AG09319 (cell line): ENCODE measurements at regions not wholly inside any gene's neighbourhood (a gene's known extent, or its start where the extent isn't known, plus 50 kb on each side); places are given as distances from the start of the nearest gene placed in this dataset.
A peak's percentile ranks its signal among the peaks of the same experiment; 100 is the strongest.

Source experiments
- DNase-seq: peaks from one replicate; pipeline ENCODE4 v3.0.0-alpha.2; 2010; ENCODE audit warnings: low read depth; ENCODE audit errors: extremely low read depth
- TF ChIP-seq, protein P1 (sequence below): IDR thresholded peaks from 2 replicates; pipeline ENCODE4 v1.5.1; 2011; ENCODE audit warnings: low read depth, mild to moderate bottlenecking, inconsistent platforms, low read length, moderate library complexity

- TF ChIP-seq, protein P1, sequence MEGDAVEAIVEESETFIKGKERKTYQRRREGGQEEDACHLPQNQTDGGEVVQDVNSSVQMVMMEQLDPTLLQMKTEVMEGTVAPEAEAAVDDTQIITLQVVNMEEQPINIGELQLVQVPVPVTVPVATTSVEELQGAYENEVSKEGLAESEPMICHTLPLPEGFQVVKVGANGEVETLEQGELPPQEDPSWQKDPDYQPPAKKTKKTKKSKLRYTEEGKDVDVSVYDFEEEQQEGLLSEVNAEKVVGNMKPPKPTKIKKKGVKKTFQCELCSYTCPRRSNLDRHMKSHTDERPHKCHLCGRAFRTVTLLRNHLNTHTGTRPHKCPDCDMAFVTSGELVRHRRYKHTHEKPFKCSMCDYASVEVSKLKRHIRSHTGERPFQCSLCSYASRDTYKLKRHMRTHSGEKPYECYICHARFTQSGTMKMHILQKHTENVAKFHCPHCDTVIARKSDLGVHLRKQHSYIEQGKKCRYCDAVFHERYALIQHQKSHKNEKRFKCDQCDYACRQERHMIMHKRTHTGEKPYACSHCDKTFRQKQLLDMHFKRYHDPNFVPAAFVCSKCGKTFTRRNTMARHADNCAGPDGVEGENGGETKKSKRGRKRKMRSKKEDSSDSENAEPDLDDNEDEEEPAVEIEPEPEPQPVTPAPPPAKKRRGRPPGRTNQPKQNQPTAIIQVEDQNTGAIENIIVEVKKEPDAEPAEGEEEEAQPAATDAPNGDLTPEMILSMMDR: no peak
- no peak for DNase-seq
Observed at GRCh38 chr12:115357681-115358080, 673.7 kb upstream of the TBX3 start.

- no peak for DNase-seq
- TF ChIP-seq, protein P1: no peak
Observed at GRCh38 chr12:115355301-115355700, 671.3 kb upstream of the TBX3 start.

DNA sequence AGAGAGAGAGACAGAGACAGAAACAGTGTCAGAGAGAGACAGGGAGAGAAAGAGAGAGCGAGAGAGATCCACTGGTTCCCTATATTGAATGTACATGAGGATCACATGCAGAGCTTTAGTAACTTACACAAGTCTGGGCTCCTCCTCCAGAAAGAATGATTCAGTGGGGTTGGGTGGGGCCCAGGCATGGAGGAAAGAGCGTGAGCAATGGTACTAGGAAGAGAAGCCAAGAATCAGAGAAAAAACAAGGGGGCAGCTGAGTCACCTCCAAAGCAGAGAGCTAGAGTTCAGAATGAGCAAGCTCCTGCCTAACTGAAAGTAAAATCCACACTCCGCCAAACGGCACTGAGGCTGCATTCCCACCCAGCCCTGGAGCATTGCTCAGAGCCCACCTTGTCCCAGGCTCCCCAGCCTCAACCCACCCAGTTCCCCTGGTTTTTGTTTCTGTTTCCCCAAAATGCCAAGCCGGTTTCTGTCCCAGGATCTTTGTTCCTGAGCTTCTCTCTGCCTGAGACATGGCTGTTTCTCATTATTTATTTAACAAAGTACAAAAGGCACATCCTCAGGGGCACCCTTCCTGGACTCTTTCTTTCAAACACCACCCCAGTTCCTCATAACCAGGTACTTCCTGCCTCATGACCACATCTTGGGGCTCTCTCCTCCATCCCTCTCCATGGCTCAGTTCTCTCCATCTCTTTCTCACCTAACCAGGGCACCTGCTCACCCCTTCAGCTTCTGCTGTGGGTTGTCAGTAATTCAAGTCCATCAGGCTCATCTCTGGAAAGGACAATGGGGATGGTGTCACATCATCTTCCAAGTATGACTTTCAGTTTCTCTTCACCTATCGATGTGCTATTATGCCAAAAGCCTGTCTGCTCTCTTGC, 670.3 kb upstream of the TBX3 start:
- peak; percentile 90 for DNase-seq
- TF ChIP-seq, protein P1: no peak

- TF ChIP-seq, protein P1: no peak
Observed at GRCh38 chr12:115353467-115353866, 669.5 kb upstream of the TBX3 start.

GRCh38 chr12:115351514-115352077, 667.6 kb upstream of the TBX3 start:
- peak; percentile 34 for DNase-seq
- TF ChIP-seq, protein P1: no peak

More at GRCh38 chr12:115353467-115353866, 669.5 kb upstream of the TBX3 start:
- no peak for DNase-seq

DNA sequence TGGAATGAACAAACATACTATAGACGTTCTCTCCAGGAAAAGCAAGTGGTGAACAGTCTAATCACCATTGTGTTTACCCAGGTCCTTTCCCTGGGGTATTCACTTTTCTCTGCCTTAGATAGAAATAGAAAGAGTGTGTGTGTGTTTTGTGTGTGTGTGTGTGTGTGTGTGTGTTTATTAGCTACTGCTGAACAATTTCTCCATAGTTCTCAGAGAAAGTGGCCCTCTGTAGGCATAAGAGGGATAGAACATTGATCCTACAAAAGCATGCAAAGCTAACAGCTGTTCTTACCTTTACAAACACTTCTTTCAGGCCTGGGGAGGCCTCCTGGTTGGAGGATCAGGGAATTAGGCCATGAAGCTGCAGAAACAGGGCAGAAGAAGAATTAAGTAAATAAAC, 665.7 kb upstream of the TBX3 start:
- DNase-seq: no peak
- TF ChIP-seq, protein P1: no peak

- TF ChIP-seq, protein P1: no peak
- DNase-seq: no peak
Observed at GRCh38 chr12:115348301-115348700, 664.3 kb upstream of the TBX3 start.
